ENCODE measurements at regions not wholly inside any gene's neighbourhood (a gene's known extent, or its start where the extent isn't known, plus 50 kb on each side); places are given as distances from the start of the nearest gene placed in this dataset.

DNA sequence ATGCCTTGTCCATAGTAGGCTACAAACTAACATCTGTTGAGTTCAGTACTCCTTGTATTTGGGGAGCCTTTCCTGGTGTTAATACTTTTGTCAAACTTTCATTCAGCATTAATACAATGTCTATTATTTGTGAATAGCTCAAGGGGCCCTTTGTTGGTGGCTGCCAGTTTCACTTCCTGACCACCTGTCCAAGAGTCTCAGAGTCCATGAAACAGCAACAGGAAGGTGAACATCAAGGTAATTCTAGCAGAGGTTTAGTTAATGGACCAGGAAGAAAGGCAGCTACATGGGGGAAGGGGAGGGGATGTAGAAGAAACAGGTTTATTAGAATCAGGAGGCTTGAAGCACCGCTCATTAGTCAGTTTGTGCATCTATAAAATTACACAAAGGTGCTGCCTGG, 386.9 kb downstream of the PDCD6IP start:
- DNase-seq (ENCODE audit: extremely low spot score), result no peak
- TF ChIP-seq, protein P1, sequence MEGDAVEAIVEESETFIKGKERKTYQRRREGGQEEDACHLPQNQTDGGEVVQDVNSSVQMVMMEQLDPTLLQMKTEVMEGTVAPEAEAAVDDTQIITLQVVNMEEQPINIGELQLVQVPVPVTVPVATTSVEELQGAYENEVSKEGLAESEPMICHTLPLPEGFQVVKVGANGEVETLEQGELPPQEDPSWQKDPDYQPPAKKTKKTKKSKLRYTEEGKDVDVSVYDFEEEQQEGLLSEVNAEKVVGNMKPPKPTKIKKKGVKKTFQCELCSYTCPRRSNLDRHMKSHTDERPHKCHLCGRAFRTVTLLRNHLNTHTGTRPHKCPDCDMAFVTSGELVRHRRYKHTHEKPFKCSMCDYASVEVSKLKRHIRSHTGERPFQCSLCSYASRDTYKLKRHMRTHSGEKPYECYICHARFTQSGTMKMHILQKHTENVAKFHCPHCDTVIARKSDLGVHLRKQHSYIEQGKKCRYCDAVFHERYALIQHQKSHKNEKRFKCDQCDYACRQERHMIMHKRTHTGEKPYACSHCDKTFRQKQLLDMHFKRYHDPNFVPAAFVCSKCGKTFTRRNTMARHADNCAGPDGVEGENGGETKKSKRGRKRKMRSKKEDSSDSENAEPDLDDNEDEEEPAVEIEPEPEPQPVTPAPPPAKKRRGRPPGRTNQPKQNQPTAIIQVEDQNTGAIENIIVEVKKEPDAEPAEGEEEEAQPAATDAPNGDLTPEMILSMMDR (IDR thresholded peaks at IDR 0.05; ENCODE audit: control extremely low read depth, extremely low read depth, low read depth, missing control alignments), result no peak
- CTCF ChIA-PET, result no interaction called here
- POLR2A ChIA-PET, result no interaction called here

DNA sequence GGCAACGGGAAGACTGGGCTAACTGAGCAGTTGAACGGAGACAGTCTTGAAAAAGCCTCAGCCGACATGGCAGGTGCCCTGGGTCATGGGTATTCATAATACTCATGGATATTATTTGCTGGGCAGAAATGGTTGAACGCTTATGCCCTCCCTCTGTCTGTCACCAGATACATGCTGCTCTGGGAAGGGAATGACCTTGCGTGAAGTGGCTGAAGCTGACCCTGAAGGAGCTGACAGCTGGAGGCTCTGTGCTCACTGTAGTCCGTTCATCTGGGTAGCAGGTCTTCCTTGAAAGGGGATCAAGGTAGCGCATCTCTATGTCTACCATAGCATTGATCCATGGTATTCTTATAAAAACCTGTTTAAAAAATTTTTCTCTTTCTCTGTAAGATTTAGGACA, 390.7 kb downstream of the PDCD6IP start:
- CTCF ChIA-PET, result interaction anchor here (1.6 kb wide), 1 partner anchor 82 kb away, joined by 3 read pairs; no protein-coding TSS in a partner anchor
- POLR2A ChIA-PET, result no interaction called here
- no peak for DNase-seq (ENCODE audit: extremely low spot score)
- TF ChIP-seq, protein P1 (IDR thresholded peaks at IDR 0.05; ENCODE audit: control extremely low read depth, extremely low read depth, low read depth, missing control alignments), result no peak

DNA sequence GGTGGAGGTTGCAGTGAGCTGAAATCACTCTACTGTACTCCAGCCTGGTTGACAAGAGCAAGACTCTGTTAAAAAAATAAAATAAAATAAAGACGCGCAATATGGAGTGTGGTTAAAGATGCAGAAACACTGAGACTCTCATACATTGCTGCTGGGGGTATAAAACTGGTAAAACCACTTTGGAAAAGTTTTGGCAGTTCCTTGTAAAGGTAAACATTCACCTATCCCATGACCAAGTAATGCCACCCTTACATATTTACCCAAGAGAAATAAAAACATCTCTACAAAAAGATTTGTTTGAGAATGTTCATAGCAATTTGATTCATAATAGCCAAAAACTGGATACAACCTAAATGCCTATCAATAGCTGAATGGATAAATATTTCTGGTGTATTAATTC, 398.5 kb downstream of the PDCD6IP start:
- no peak for DNase-seq (ENCODE audit: extremely low spot score)
- POLR2A ChIA-PET, result no interaction called here
- TF ChIP-seq, protein P1 (IDR thresholded peaks at IDR 0.05; ENCODE audit: control extremely low read depth, extremely low read depth, low read depth, missing control alignments), result no peak
- CTCF ChIA-PET, result no interaction called here

DNA sequence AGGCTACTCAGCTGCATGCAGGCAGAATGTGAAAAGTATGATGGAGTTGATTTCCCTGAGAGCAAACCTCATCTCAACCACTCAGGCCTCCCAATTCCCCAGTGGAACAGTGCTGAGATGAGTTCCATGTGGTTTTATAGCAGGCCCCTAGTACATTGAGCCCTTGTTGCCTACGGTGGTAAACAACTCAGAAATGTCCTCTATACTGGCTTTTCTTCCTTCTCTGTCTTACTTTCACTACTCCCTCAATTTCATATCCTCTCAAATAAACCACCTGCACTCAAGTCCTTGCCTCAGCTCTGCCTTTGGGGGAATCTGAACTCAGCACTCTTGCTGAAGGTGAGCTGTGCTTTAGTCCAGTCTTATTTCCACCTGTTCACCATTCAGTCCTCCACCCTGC, 399.9 kb downstream of the PDCD6IP start:
- TF ChIP-seq, protein P1 (IDR thresholded peaks at IDR 0.05; ENCODE audit: control extremely low read depth, extremely low read depth, low read depth, missing control alignments), result no peak
- DNase-seq (ENCODE audit: extremely low spot score), result no peak
- ChIA-PET POLR2A (no interaction called here), CTCF (interaction anchor here (1.3 kb wide), 1 partner anchor 62 kb away, joined by 3 read pairs; no protein-coding TSS in a partner anchor)

DNA sequence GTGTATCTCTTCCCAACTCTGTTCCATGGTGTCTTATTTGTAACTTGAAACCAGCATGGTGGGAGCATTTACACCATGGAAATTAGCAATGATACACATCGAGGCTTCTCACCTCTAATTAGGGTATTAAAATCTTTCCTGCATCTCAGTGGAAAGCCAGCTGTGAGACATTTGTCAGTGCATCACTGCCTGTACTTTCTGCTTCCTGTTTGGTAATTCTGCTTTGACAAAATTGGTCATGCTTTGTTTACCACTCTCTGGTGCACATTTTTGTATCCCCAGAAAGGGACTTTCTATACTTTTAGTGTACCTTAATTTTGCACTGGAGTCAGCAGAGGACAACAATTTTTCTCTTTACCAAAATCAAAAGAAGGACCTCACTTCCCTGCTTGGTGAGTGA, 402.1 kb downstream of the PDCD6IP start:
- CTCF ChIA-PET, result interaction anchor here (1.0 kb wide), 1 partner anchor 12 kb away, joined by 3 read pairs; no protein-coding TSS in a partner anchor
- POLR2A ChIA-PET, result no interaction called here
- TF ChIP-seq, protein P1 (IDR thresholded peaks at IDR 0.05; ENCODE audit: control extremely low read depth, extremely low read depth, low read depth, missing control alignments), result no peak
- no peak for DNase-seq (ENCODE audit: extremely low spot score)

DNA sequence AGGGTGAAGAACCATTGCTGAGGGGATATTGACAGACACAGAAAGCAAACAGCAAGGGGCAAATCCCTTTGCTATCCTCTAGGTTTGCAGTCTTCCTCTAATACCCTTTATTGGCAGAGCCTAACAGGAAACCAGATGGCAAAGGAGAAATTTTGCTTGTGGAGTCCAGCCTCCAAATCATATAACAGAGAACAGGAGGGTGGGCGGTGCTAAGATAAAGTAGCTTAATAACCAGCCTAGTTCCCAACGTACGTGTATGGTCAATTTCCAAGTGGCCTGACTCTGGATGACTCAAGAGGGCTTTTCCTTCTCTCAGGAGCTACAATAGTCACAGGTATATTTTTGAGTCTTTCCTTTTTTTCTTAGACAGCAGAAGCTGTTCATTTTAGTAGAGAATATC, 404.5 kb downstream of the PDCD6IP start:
- POLR2A ChIA-PET, result no interaction called here

More for the DNA sequence above, 404.5 kb downstream of the PDCD6IP start:
- TF ChIP-seq, protein P1 (IDR thresholded peaks at IDR 0.05; ENCODE audit: control extremely low read depth, extremely low read depth, low read depth, missing control alignments), result no peak
- CTCF ChIA-PET, result interaction anchor here (0.7 to 1.2 kb wide), 4 partner anchors 9 to 29 kb away, joined by 3 to 5 read pairs (median 4); no protein-coding TSS in a partner anchor
- DNase-seq (ENCODE audit: extremely low spot score), result no peak
